Rectal smooth muscle tissue (tissue), 1 donor: ENCODE measurements at regions not wholly inside any gene's neighbourhood (a gene's known extent, or its start where the extent isn't known, plus 50 kb on each side); places are given as distances from the start of the nearest gene placed in this dataset.

Source experiments
- H3K27ac ChIP-seq: one replicate; pipeline ENCODE4 v1.7.0; 2013; ENCODE audit warnings: low read depth, low read length, inconsistent platforms
- H3K27me3 ChIP-seq: one replicate; pipeline ENCODE4 v1.7.0; 2013; ENCODE audit warnings: low read length; ENCODE audit not compliant: control insufficient read depth, insufficient read depth
- H3K36me3 ChIP-seq: one replicate; pipeline ENCODE4 v1.7.0; 2013; ENCODE audit warnings: low read length; ENCODE audit not compliant: control insufficient read depth, insufficient read depth
- H3K4me1 ChIP-seq: one replicate; pipeline ENCODE4 v1.7.0; 2013; ENCODE audit warnings: low read length; ENCODE audit not compliant: control insufficient read depth, insufficient read depth
- H3K4me3 ChIP-seq: one replicate; pipeline ENCODE4 v1.7.0; 2013; ENCODE audit warnings: low read length
- H3K9ac ChIP-seq: one replicate; pipeline ENCODE4 v1.7.0; 2013; ENCODE audit warnings: low read length

DNA sequence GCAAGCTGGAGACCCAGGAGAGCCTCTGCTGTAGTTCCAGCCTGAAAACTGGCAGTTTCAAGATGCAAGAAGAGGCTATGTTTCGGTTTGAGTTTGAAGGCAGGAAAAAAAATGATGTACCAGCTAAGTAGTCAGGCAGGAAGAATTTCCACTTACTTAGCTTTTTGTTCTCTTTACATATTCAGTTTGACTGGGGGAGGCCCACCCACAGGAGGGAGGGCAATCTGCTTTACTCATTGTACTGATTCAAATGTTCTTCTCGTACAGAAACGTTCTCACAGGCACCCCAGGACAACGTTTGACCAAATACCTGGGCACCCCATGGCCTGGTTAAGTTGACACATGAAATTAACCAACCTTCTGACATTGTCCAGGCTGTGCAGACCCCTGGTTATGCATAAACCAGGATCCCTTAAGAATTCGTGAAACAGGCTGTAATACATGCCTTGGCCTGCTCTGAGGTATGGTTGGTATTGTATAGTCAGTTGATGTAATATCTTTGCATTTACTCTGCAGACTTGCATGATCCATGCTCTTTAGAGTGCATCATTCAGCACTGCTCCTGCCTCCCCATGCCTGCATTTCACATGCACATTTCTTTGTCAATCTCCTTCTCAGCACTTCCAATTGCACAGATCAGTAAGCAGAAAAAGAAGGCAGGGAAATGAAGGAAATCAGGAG lies 687.1 kb downstream of the TAF11L14 start:
- H3K4me1 ChIP-seq: no peaks in the 10 kb centered on the region
- H3K27me3 ChIP-seq: no peaks in the 10 kb centered on the region
- no peak overlapping the region for H3K27ac ChIP-seq
- no peak overlapping the region for H3K9ac ChIP-seq
- H3K36me3 ChIP-seq: no peaks in the 10 kb centered on the region
- no peak overlapping the region for H3K4me3 ChIP-seq

DNA sequence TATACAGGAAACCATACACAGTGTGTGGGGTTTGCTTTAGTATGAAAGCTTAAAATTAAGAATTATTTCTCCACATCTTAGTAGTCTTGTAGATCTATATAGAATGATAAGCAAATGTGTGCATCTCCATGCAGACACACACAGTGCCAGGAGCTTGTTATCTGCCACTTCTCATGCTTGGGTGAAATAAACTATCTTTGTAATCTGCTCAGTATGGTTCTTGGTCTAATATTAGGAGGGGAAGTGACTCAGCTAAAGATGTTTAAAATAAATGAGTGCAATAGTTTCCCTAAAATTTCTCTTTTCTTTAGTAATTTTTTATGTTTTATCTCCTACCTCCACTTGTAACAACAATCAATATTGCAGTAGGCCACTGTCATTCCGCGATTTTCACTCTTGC lies 689.6 kb downstream of the TAF11L14 start:
- no peak overlapping the region for H3K9ac ChIP-seq
- H3K4me3 ChIP-seq: no peak overlapping the region

DNA sequence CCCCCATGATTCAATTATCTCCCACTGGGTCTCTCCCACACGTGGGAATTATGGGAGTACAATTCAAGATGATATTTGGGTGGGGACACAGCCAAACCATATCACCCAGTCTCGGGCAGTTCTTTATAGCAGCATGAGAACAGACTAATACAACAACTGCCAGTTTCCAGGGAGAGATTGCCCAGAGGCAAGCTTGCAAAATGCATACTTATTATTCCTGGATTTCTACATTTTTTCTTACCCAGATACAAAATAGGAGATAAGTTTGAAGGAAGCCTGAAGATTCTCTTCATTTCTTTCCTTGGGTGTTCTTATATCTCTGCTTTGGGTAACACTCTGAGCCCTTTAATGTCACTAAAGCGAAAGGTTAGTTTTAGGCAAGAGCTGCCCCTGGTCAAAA lies 691.2 kb downstream of the TAF11L14 start:
- no peaks in the 10 kb centered on the region for H3K27me3 ChIP-seq
- no peak overlapping the region for H3K27ac ChIP-seq
- no peaks in the 10 kb centered on the region for H3K36me3 ChIP-seq
- no peak overlapping the region for H3K9ac ChIP-seq
- H3K4me1 ChIP-seq: no peaks in the 10 kb centered on the region
- H3K4me3 ChIP-seq: no peak overlapping the region

More for the DNA sequence above, 689.6 kb downstream of the TAF11L14 start:
- H3K4me1 ChIP-seq: no peaks in the 10 kb centered on the region
- H3K27me3 ChIP-seq: no peaks in the 10 kb centered on the region
- H3K36me3 ChIP-seq: no peaks in the 10 kb centered on the region
- H3K27ac ChIP-seq: no peak overlapping the region

DNA sequence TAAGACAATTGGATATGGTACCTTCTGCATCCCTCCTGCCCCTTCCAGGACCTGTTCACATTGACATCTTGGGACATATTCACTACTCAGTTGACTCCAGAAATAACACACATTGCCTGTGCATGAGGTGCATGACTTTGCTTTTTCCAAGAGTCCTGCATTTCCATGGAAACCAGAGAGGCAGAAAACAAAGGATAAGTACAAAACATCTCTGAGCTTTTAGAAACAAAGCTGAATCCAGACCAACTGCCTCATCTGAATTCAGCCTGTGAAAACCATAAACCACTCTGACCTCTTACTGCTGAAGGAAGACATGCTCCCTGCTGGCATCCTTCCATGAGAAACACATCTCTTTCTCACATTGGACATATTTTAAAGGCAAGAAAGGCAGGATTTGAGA lies 695.1 kb downstream of the TAF11L14 start:
- Histone ChIP-seq H3K4me1 (no peaks in the 10 kb centered on the region), H3K9ac (no peak overlapping the region), H3K27me3 (no peaks in the 10 kb centered on the region), H3K36me3 (no peaks in the 10 kb centered on the region), H3K27ac (no peak overlapping the region), H3K4me3 (no peak overlapping the region)

GRCh38 chr5:18333841-18334240 lies 699.6 kb downstream of the TAF11L14 start:
- H3K9ac ChIP-seq: no peak overlapping the region
- H3K27ac ChIP-seq: no peak overlapping the region
- H3K4me1 ChIP-seq: no peaks in the 10 kb centered on the region
- no peak overlapping the region for H3K4me3 ChIP-seq
- no peaks in the 10 kb centered on the region for H3K36me3 ChIP-seq
- no peaks in the 10 kb centered on the region for H3K27me3 ChIP-seq

DNA sequence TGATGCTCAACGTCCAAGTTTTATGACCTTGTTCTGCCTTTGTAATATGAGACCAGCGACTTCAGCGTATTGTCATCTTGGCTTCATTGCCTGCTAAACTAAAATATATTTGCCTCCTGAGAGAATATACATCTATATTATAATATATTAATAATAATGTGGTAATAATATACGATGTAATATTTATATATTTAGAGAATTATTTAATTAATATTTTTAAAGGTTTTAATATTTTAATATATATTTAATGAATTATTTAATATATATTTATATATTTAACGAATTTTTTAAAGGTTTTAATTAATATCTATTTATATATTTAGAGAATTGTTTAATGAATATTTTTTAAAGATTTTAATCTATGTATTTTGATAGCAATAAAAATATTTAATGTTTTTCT lies 700.7 kb downstream of the TAF11L14 start:
- no peak overlapping the region for H3K9ac ChIP-seq
- no peak overlapping the region for H3K27ac ChIP-seq
- H3K4me3 ChIP-seq: no peak overlapping the region
- H3K4me1 ChIP-seq: no peaks in the 10 kb centered on the region
- H3K36me3 ChIP-seq: no peaks in the 10 kb centered on the region
- no peaks in the 10 kb centered on the region for H3K27me3 ChIP-seq

- no peaks in the 10 kb centered on the region for H3K36me3 ChIP-seq
- H3K4me3 ChIP-seq: no peak overlapping the region
- H3K9ac ChIP-seq: no peak overlapping the region
- no peaks in the 10 kb centered on the region for H3K4me1 ChIP-seq
- H3K27me3 ChIP-seq: no peaks in the 10 kb centered on the region
- no peak overlapping the region for H3K27ac ChIP-seq
Observed at GRCh38 chr5:18354828-18355227, 720.6 kb downstream of the TAF11L14 start.

DNA sequence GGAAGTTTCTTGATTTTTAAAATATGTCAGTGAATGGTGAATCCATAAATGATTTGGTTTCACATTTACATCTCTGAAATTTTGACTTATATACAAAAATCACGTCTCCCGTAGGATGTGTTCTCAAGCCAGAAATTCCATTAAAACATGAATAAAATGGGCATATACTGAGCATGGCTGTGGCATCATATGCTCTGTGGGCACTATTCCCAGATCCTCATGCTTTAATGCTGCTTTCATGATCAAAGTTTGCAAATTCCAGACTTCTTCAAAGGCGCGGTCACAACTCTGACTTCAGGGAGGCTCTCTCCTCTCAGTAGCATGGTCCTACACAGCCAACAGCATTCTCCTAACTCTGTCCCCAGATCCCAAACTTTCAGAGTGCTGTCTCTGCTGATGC lies 723.2 kb downstream of the TAF11L14 start:
- no peak overlapping the region for H3K4me3 ChIP-seq
- H3K4me1 ChIP-seq: no peaks in the 10 kb centered on the region
- H3K36me3 ChIP-seq: no peaks in the 10 kb centered on the region
- H3K27me3 ChIP-seq: no peaks in the 10 kb centered on the region
- H3K27ac ChIP-seq: no peak overlapping the region
- H3K9ac ChIP-seq: no peak overlapping the region

DNA sequence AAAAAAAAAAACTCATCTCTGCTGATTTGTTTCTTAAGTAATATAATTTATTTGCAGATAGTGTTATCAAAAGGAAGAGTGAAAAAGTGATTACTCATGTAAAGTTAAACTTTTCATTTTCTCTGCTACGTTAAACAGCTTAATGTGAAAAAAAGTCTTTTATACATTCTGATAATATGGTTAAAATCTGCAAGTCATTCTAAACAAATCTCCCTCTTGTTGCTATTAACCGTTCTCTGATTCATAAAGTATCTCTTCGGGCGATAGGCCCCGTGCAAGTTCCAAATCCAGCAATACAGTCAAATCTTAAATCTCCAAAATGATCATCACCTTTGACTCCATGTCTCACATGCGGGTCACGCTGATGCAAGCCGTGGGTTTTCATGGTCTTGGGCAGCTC lies 732.0 kb downstream of the TAF11L14 start:
- no peaks in the 10 kb centered on the region for H3K27me3 ChIP-seq
- no peak overlapping the region for H3K27ac ChIP-seq
- H3K36me3 ChIP-seq: no peaks in the 10 kb centered on the region
- no peak overlapping the region for H3K4me3 ChIP-seq
- H3K4me1 ChIP-seq: no peaks in the 10 kb centered on the region
- no peak overlapping the region for H3K9ac ChIP-seq

GRCh38 chr5:18370531-18370930 lies 736.3 kb downstream of the TAF11L14 start:
- no peak overlapping the region for H3K9ac ChIP-seq
- H3K4me3 ChIP-seq: no peak overlapping the region
- no peaks in the 10 kb centered on the region for H3K36me3 ChIP-seq
- H3K27me3 ChIP-seq: no peaks in the 10 kb centered on the region
- H3K27ac ChIP-seq: no peak overlapping the region
- H3K4me1 ChIP-seq: no peaks in the 10 kb centered on the region

DNA sequence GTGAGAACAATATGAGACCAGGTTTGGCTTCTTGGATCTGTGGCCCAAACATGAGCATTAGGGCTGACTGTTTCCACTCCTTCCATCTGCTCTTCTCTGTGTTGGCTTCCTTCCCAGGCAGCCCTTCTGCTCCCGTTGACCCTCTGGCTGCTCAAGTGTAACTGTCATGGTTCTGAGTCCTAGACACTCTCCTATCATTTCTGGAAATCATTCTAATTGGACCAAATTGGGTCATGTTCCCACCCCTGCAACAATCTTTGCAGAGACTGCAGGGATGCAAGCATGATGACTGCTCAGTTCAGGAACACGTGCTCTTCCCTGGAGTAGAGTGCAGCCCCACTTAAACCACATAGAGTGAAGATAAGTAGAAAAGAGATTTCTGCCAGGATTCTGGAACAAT lies 741.4 kb downstream of the TAF11L14 start:
- H3K4me3 ChIP-seq: no peak overlapping the region
- no peaks in the 10 kb centered on the region for H3K27me3 ChIP-seq
- H3K27ac ChIP-seq: no peak overlapping the region
- H3K4me1 ChIP-seq: no peaks in the 10 kb centered on the region
- H3K36me3 ChIP-seq: no peaks in the 10 kb centered on the region
- no peak overlapping the region for H3K9ac ChIP-seq

DNA sequence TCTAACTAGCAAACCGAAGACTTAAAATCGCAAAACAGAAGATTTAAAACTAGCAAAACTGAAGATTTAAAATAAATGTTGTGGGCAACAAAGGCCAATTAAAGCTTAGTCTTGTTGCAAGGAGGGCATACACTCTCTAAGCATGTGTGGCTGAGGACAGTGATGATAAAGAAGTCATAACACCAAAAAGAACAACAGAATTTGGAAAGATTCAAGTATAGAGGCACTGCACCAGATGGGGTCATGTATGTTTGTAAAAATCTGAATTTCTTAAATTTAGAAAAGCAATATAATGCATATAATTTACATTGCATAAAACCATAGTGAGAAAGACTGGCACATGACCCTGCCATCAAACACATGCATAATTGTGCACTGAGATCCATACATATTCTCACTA lies 743.8 kb downstream of the TAF11L14 start:
- Histone ChIP-seq H3K27ac (no peak overlapping the region), H3K27me3 (no peaks in the 10 kb centered on the region), H3K4me1 (no peaks in the 10 kb centered on the region), H3K36me3 (no peaks in the 10 kb centered on the region), H3K9ac (no peak overlapping the region), H3K4me3 (no peak overlapping the region)

DNA sequence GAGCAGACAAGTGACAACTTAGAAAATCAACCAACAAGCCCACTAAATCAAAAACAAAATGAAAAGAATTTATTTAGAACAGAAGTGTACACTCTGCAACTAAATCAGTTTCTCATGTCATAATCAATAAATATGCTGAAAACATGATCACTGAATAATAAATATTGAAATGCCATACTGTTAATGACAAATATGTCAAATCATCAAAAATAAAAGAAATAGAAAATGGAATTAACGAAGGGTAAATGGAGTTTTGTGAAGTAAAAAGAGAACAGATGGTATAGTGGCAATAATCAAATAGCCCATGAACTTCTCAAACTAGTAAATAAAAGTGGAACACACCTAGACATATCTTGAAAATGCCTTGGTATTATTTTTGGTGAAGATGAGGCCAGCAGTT lies 744.9 kb downstream of the TAF11L14 start:
- no peak overlapping the region for H3K9ac ChIP-seq
- H3K27ac ChIP-seq: no peak overlapping the region
- no peak overlapping the region for H3K4me3 ChIP-seq
- H3K27me3 ChIP-seq: no peaks in the 10 kb centered on the region
- H3K4me1 ChIP-seq: no peaks in the 10 kb centered on the region
- no peaks in the 10 kb centered on the region for H3K36me3 ChIP-seq
